K562 (cell line): ENCODE measurements at regions not wholly inside any gene's neighbourhood (a gene's known extent, or its start where the extent isn't known, plus 50 kb on each side); places are given as distances from the start of the nearest gene placed in this dataset.

Experiments
- ATAC-seq: fragments of 200-7000 bp; cut with Tn5 transposase; 3 replicates; pipeline ENCODE4 v1.9.1; 2020; ENCODE audit warnings: moderate library complexity
- BruUV-seq: library from RNA; stranded (reverse); fragments of 400-500 nt; replicated peaks from 2 replicates; lab custom pipeline; 2021; lab: Mats Ljungman, UMichigan
- CTCF ChIA-PET: fragments of 300-600 bp; formaldehyde crosslinking; extraction: SDS; loops from one replicate; lab custom pipeline; 2021; ENCODE audit warnings: low intra/inter-chr PET ratio; lab: Yijun Ruan, JAX
- POLR2A ChIA-PET: fragments of 300-600, 350-650 bp; sonication (Branson Sonifier 250); formaldehyde crosslinking; extraction: SDS; loops from one replicate; lab custom pipeline; 2021; ENCODE audit warnings: antibody characterized with exemption, inconsistent platforms; lab: Yijun Ruan, JAX
- DNase-seq, 4 experiments: peaks; one replicate each; pipeline versions ENCODE4 v3.0.0 to v3.0.0-alpha.2; 2011 to 2018; ENCODE audit warnings: low spot score in 3 of 4, mixed read lengths in 3 of 4; ENCODE audit errors: extremely low read depth in 1 of 4
- FAIRE-seq: peaks from 2 replicates; lab custom pipeline; 2011; peaks lifted over from hg19 to GRCh38; lab: Jason Lieb, UNC
- H2AFZ ChIP-seq: 2 replicates; pipeline ENCODE4 v1.6.0; 2011; ENCODE audit warnings: low read depth, low read length, control low read depth, inconsistent platforms
- H3K27ac ChIP-seq: fragments of 200-600 bp; 3 replicates; pipeline ENCODE4 v1.8.0; 2011; ENCODE audit warnings: low read depth, mild to moderate bottlenecking, control low read depth, inconsistent platforms, low read length, moderate library complexity, mixed read lengths; ENCODE audit errors: extremely low read depth
- H3K27me3 ChIP-seq, 2 experiments: fragments of 300-600 bp in 1 of 2; 2 replicates in 1 of 2; 3 replicates in 1 of 2; pipeline versions ENCODE4 v1.6.0 to v1.8.0; 2011; ENCODE audit warnings: inconsistent platforms in 2 of 2, low read length in 2 of 2, mild to moderate bottlenecking in 1 of 2, mixed read lengths in 1 of 2, moderate library complexity in 1 of 2; ENCODE audit not compliant: control insufficient read depth in 2 of 2, insufficient read depth in 2 of 2
- H3K36me3 ChIP-seq: fragments of 300-600 bp; 3 replicates; pipeline ENCODE4 v1.8.0; 2011; ENCODE audit warnings: mild to moderate bottlenecking, low read length, inconsistent platforms; ENCODE audit not compliant: control insufficient read depth, insufficient read depth
- H3K4me1 ChIP-seq, 2 experiments: fragments of 200-600 bp in 1 of 2; replicated peaks in 1 of 2; 2 replicates in 1 of 2; 3 replicates in 1 of 2; pipeline versions ENCODE4 v1.5.1 to v1.8.0; 2011; ENCODE audit warnings: inconsistent platforms in 2 of 2, low read length in 2 of 2, mild to moderate bottlenecking in 1 of 2, mixed read lengths in 1 of 2, moderate library complexity in 1 of 2; ENCODE audit not compliant: control insufficient read depth in 2 of 2, insufficient read depth in 2 of 2
- H3K4me2 ChIP-seq: 2 replicates; pipeline ENCODE4 v1.6.1; 2011; ENCODE audit warnings: low read length, control low read depth, inconsistent platforms, mixed read lengths; ENCODE audit not compliant: insufficient read depth
- H3K4me3 ChIP-seq: fragments of 200-600 bp; sonication (generic), shearing (Covaris generic); 2 replicates; pipeline ENCODE4 v1.5.1; 2016; ENCODE audit warnings: control low read depth, inconsistent platforms
- H3K79me2 ChIP-seq: fragments of 200-600 bp; 3 replicates; pipeline ENCODE4 v1.8.0; 2011; ENCODE audit warnings: low read length, inconsistent platforms; ENCODE audit not compliant: control insufficient read depth, insufficient read depth
- H3K9ac ChIP-seq, 2 experiments: 2 replicates each; pipeline versions ENCODE4 v1.6.0 to v1.6.1; 2011; ENCODE audit warnings: low read depth in 2 of 2, low read length in 2 of 2, control low read depth in 1 of 2, inconsistent platforms in 1 of 2, mild to moderate bottlenecking in 1 of 2, mixed read lengths in 1 of 2; ENCODE audit not compliant: insufficient read depth in 1 of 2
- H3K9me1 ChIP-seq: one replicate; pipeline ENCODE4 v1.6.0; 2011; ENCODE audit warnings: inconsistent platforms, mild to moderate bottlenecking, low read length, moderate library complexity; ENCODE audit not compliant: control insufficient read depth, insufficient read depth
- H3K9me3 ChIP-seq: replicated peaks from 2 replicates; pipeline ENCODE4 v1.5.1; 2011; ENCODE audit warnings: low read depth, low read length, inconsistent platforms; ENCODE audit not compliant: control insufficient read depth, insufficient read depth
- H4K20me1 ChIP-seq: replicated peaks from 2 replicates; pipeline ENCODE4 v1.6.1; 2011; ENCODE audit warnings: low read length, inconsistent platforms, mixed read lengths; ENCODE audit not compliant: control insufficient read depth, insufficient read depth
- ATF4 ChIP-seq: fragments of 450-650 bp; formaldehyde crosslinking; IDR thresholded peaks from 2 replicates; pipeline ENCODE4 v1.4.0; 2022; ENCODE audit warnings: mild to moderate bottlenecking, moderate library complexity
- KLF1 ChIP-seq: fragments of 450-650 bp; IDR thresholded peaks from 2 replicates; pipeline ENCODE4 v1.6.1; 2016; ENCODE audit warnings: missing genetic modification characterization, missing compliant biosample characterization
- MXI1 ChIP-seq: IDR thresholded peaks from 2 replicates; pipeline ENCODE4 v1.6.1; 2011; ENCODE audit warnings: low read depth, mild to moderate bottlenecking, improper control_type of control experiment, low read length
- ZNF398 ChIP-seq: fragments of 250-450 bp; sonication (Bioruptor Pico); IDR thresholded peaks from 2 replicates; pipeline ENCODE4 v1.8.0; 2021; ENCODE audit warnings: moderate library complexity, mild to moderate bottlenecking, inconsistent platforms
- WGBS: fragments of 100-300 bp; shearing (Covaris generic); methylation state at CpG from one replicate; pipeline ENCODE4 v1.1.6; 2016; ENCODE audit warnings: low coverage, mixed read lengths; ENCODE audit not compliant: insufficient coverage; ENCODE audit errors: missing lambda C conversion rate; 5-methylcytosine and 5-hydroxymethylcytosine counted together
- in situ Hi-C: fragments of 300-500 bp; cut with MboI; formaldehyde crosslinking; loops from 4 replicates; pipeline ENCODE4 v1.15.0; 2018; ENCODE audit warnings: inconsistent platforms, mixed read lengths
- intact Hi-C: fragments of 100-400 bp; cut with micrococcal nuclease; formaldehyde crosslinking; loops from 2 replicates; pipeline ENCODE4 v1.14.2; 2022

GRCh38 chr1:199857108-199857507 is 170.4 kb upstream of the NR5A2 start:
- in situ Hi-C loops: no loop called here
- Histone ChIP-seq H4K20me1 (no peaks in the 10 kb centered on the region), H3K9me1 (no peaks in the 10 kb centered on the region), H3K9ac (no peak overlapping the region), H3K4me1 (no peaks in the 10 kb centered on the region), H2AFZ (no peak overlapping the region), H3K9me3 (no peaks in the 10 kb centered on the region), H3K36me3 (no peaks in the 10 kb centered on the region), H3K79me2 (no peaks in the 10 kb centered on the region), H3K4me3 (no peak overlapping the region), H3K27me3 (no peaks in the 10 kb centered on the region), H3K4me2 (no peak overlapping the region), H3K27ac (no peak overlapping the region)
- ATAC-seq: no peak
- intact Hi-C loops: no loop called here
- ChIA-PET CTCF (no interaction called here), POLR2A (interaction anchor here (1.0 kb wide), 1 partner anchor 15 kb away, joined by 4 read pairs; no protein-coding TSS in a partner anchor)
- WGBS: 0% methylated on average over 4 of the region's 4 CpGs
- TF ChIP-seq KLF1 (tag): no peak
- TF ChIP-seq ATF4 (CRISPR knock-in tag): 0 out of 2 replicates have a peak, but pooled peaks have one; percentile 29
- DNase-seq: no peak
- BruUV-seq: no TSS peak
- no peak for FAIRE-seq

GRCh38 chr1:199857516-199857915 is 170.0 kb upstream of the NR5A2 start:
- Histone ChIP-seq H3K9me3 (no peaks in the 10 kb centered on the region), H3K27ac (no peak overlapping the region), H3K79me2 (no peaks in the 10 kb centered on the region), H3K36me3 (no peaks in the 10 kb centered on the region), H4K20me1 (no peaks in the 10 kb centered on the region), H3K4me3 (no peak overlapping the region), H3K4me1 (no peaks in the 10 kb centered on the region), H3K9ac (no peak overlapping the region), H3K4me2 (no peak overlapping the region), H2AFZ (no peak overlapping the region), H3K27me3 (no peaks in the 10 kb centered on the region), H3K9me1 (no peaks in the 10 kb centered on the region)
- no TSS peak for BruUV-seq
- intact Hi-C loops (no loop called here), in situ Hi-C loops (no loop called here)
- no peak for TF ChIP-seq MXI1
- no peak for TF ChIP-seq ZNF398 (CRISPR knock-in tag)
- ChIA-PET CTCF (interaction anchor here (0.6 kb wide), 1 partner anchor 17 kb away, joined by 6 read pairs; no protein-coding TSS in a partner anchor), POLR2A (interaction anchor here (1.0 kb wide), 1 partner anchor 14 kb away, joined by 4 read pairs; no protein-coding TSS in a partner anchor)
- 0% methylated on average over 1 of the region's 1 CpG for WGBS
- DNase-seq (no peak), FAIRE-seq (no peak), ATAC-seq (no peak)
